Sigmoid colon (tissue), 6 donors: ENCODE measurements at regions not wholly inside any gene's neighbourhood (a gene's known extent, or its start where the extent isn't known, plus 50 kb on each side); places are given as distances from the start of the nearest gene placed in this dataset.

Experiments
- DNase-seq: peaks from one replicate; pipeline ENCODE4 v3.0.0-alpha.2; 2019
- H3K27ac ChIP-seq, 4 donors: fragments of 200-600 bp; sonication (generic); one replicate each; pipeline ENCODE4 v1.5.1; 2016 to 2019; ENCODE audit warnings: mild to moderate bottlenecking in 1 of 4
- H3K27me3 ChIP-seq, 3 donors: fragments of 200-600 bp; sonication (generic); one replicate each; pipeline ENCODE4 v1.5.1; 2019; ENCODE audit warnings: mild to moderate bottlenecking in 1 of 3
- H3K36me3 ChIP-seq, 4 donors: fragments of 200-600 bp; sonication (generic); one replicate each; pipeline ENCODE4 v1.5.1; 2016 to 2019
- H3K4me1 ChIP-seq, 4 donors: fragments of 200-600 bp; sonication (generic); one replicate each; pipeline ENCODE4 v1.5.1; 2017 to 2019
- H3K4me3 ChIP-seq, 4 donors: fragments of 200-600 bp; sonication (generic); one replicate each; pipeline ENCODE4 v1.5.1; 2017 to 2019; ENCODE audit warnings: mild to moderate bottlenecking in 2 of 4, moderate library complexity in 1 of 4
- H3K9me3 ChIP-seq, 4 donors: fragments of 200-600 bp in 3 of 4; sonication (generic) in 3 of 4; one replicate each; pipeline versions ENCODE4 v1.5.1 to v1.6.1; 2013 to 2019
- CTCF ChIP-seq, 4 experiments: fragments of 450-650 bp in 3 of 4; fragments of 200-600 bp in 1 of 4; IDR thresholded peaks; one replicate each; pipeline ENCODE4 v1.5.1; 2016 to 2019; ENCODE audit warnings: antibody characterized with exemption in 4 of 4, mild to moderate bottlenecking in 3 of 4, moderate library complexity in 2 of 4
- EP300 ChIP-seq, 4 donors: sonication (generic); formaldehyde crosslinking; IDR thresholded peaks; one replicate each; pipeline ENCODE4 v1.6.1; 2017; ENCODE audit warnings: antibody characterized with exemption in 4 of 4
- POLR2A ChIP-seq, 2 donors: fragments of 450-650 bp; IDR thresholded peaks; one replicate each; pipeline ENCODE4 v1.6.1; 2016; ENCODE audit warnings: antibody characterized with exemption in 2 of 2, mild to moderate bottlenecking in 2 of 2, moderate library complexity in 2 of 2
- POLR2AphosphoS5 ChIP-seq, 4 donors: sonication (generic); formaldehyde crosslinking; IDR thresholded peaks; one replicate each; pipeline ENCODE4 v1.6.1; 2017; ENCODE audit warnings: antibody characterized with exemption in 4 of 4
- WGBS, 2 donors: extraction: QIAGEN DNeasy Blood & Tissue Kit; methylation state at CpG; one replicate each; pipeline ENCODE4 v1.1.7; 2013; 5-methylcytosine and 5-hydroxymethylcytosine counted together
- intact Hi-C: fragments of 100-400 bp; cut with DNase I; formaldehyde crosslinking; loops from one replicate; pipeline ENCODE4 v1.15.1; 2023
- donor health status: healthy with polysubstance abuse.
- donor health status: healthy.

GRCh38 chr6:26241033-26241895 lies 123.7 kb upstream of the BTN3A2 start:
- Histone ChIP-seq H3K4me1 (peaks cover 0 to 4% (median 0%) of the 10 kb centered on the region in 4 donors), H3K4me3 (peak overlapping the region; percentile 15 to 52 (median 50)), H3K36me3 (no peaks in the 10 kb centered on the region), H3K27ac (peak overlapping the region; percentile 65 to 83 (median 80)), H3K9me3 (no peaks in the 10 kb centered on the region), H3K27me3 (peaks cover 7 to 61% (median 21%) of the 10 kb centered on the region in 3 donors)
- WGBS, 2 donors, result 58 to 86% methylated on average over 38 of the region's 38 CpGs
- intact Hi-C loops, result no loop called here
- DNase-seq, result no peak
- TF ChIP-seq POLR2A (IDR thresholded peaks at IDR 0.05) (no peak), CTCF (IDR thresholded peaks at IDR 0.05) (no peak), POLR2AphosphoS5 (IDR thresholded peaks at IDR 0.05) (no peak), EP300 (IDR thresholded peaks at IDR 0.05) (no peak)

- Histone ChIP-seq H3K4me1 (peaks cover 0 to 4% (median 0%) of the 10 kb centered on the region in 4 donors), H3K27me3 (peaks cover 7 to 56% (median 18%) of the 10 kb centered on the region in 3 donors), H3K27ac (no peak overlapping the region), H3K36me3 (no peaks in the 10 kb centered on the region), H3K4me3 (no peak overlapping the region), H3K9me3 (no peaks in the 10 kb centered on the region)
- DNase-seq, result no peak
- 21 to 70% methylated on average over 2 of the region's 2 CpGs for WGBS, 2 donors
- intact Hi-C loops, result no loop called here
- no peak for TF ChIP-seq POLR2A (IDR thresholded peaks at IDR 0.05)
- TF ChIP-seq EP300 (IDR thresholded peaks at IDR 0.05), result no peak
- TF ChIP-seq CTCF (IDR thresholded peaks at IDR 0.05), result no peak
- TF ChIP-seq POLR2AphosphoS5 (IDR thresholded peaks at IDR 0.05), result no peak
These were observed 121.9 kb upstream of the BTN3A2 start for GRCh38 chr6:26243132-26243531.

- DNase-seq, result no peak
- intact Hi-C loops, result loop anchor here (2.0 kb wide), 1 partner anchor 37 kb away; no protein-coding TSS in a partner anchor
- WGBS, 2 donors, result 15 to 66% methylated on average over 2 of the region's 2 CpGs
- H3K36me3 ChIP-seq, result no peaks in the 10 kb centered on the region
- no peak overlapping the region for H3K27ac ChIP-seq
- peaks cover 0 to 4% (median 0%) of the 10 kb centered on the region in 4 donors for H3K4me1 ChIP-seq
- H3K9me3 ChIP-seq, result no peaks in the 10 kb centered on the region
- peaks cover 7 to 56% (median 20%) of the 10 kb centered on the region in 3 donors for H3K27me3 ChIP-seq
- TF ChIP-seq CTCF (IDR thresholded peaks at IDR 0.05) (no peak), POLR2A (IDR thresholded peaks at IDR 0.05) (no peak), POLR2AphosphoS5 (IDR thresholded peaks at IDR 0.05) (no peak), EP300 (IDR thresholded peaks at IDR 0.05) (no peak)
- no peak overlapping the region for H3K4me3 ChIP-seq
These were observed 121.2 kb upstream of the BTN3A2 start for GRCh38 chr6:26243752-26244151.

GRCh38 chr6:26246058-26246457 lies 118.9 kb upstream of the BTN3A2 start:
- TF ChIP-seq CTCF (IDR thresholded peaks at IDR 0.05) (no peak), POLR2A (IDR thresholded peaks at IDR 0.05) (no peak), EP300 (IDR thresholded peaks at IDR 0.05) (no peak), POLR2AphosphoS5 (IDR thresholded peaks at IDR 0.05) (no peak)
- Histone ChIP-seq H3K4me3 (no peak overlapping the region), H3K27me3 (peaks cover 3 to 57% (median 26%) of the 10 kb centered on the region in 3 donors), H3K36me3 (no peaks in the 10 kb centered on the region), H3K4me1 (peaks cover 0 to 15% (median 2%) of the 10 kb centered on the region in 4 donors), H3K9me3 (no peaks in the 10 kb centered on the region), H3K27ac (no peak overlapping the region)
- intact Hi-C loops, result no loop called here
- DNase-seq, result no peak
- WGBS, 2 donors, result 69 to 82% methylated on average over 7 of the region's 7 CpGs
